Retinal pigment epithelial cell (primary cell): ENCODE measurements at regions not wholly inside any gene's neighbourhood (a gene's known extent, or its start where the extent isn't known, plus 50 kb on each side); places are given as distances from the start of the nearest gene placed in this dataset.

ENCODE experiments used
- DNase-seq: peaks from one replicate; pipeline ENCODE4 v3.0.0-alpha.2; 2010; ENCODE audit warnings: low read depth
- H3K4me3 ChIP-seq: 2 replicates; pipeline ENCODE4 v1.5.1; 2011; ENCODE audit warnings: mild to moderate bottlenecking, low read length, control low read depth, moderate library complexity
- CTCF ChIP-seq: conservative IDR thresholded peaks from 2 replicates; pipeline ENCODE4 v1.5.1; 2011; ENCODE audit warnings: low read depth, low read length, control low read depth, inconsistent platforms

- H3K4me3 ChIP-seq = no peak overlapping the region
- no peak for DNase-seq
- TF ChIP-seq CTCF = no peak
Measured at GRCh38 chr6:154590756-154591155, 80.3 kb upstream of the CNKSR3 start.

- DNase-seq = no peak
- no peak for TF ChIP-seq CTCF
Measured at GRCh38 chr6:154591234-154591633, 80.7 kb upstream of the CNKSR3 start.

GRCh38 chr6:154592199-154592860, 81.8 kb upstream of the CNKSR3 start:
- DNase-seq = no peak
- TF ChIP-seq CTCF = no peak

More at GRCh38 chr6:154591234-154591633, 80.7 kb upstream of the CNKSR3 start:
- H3K4me3 ChIP-seq = no peak overlapping the region

GRCh38 chr6:154593122-154593521, 82.6 kb upstream of the CNKSR3 start:
- DNase-seq = no peak
- TF ChIP-seq CTCF = no peak
- H3K4me3 ChIP-seq = no peak overlapping the region

More at GRCh38 chr6:154592199-154592860, 81.8 kb upstream of the CNKSR3 start:
- no peak overlapping the region for H3K4me3 ChIP-seq

GRCh38 chr6:154594496-154595198, 84.2 kb upstream of the CNKSR3 start:
- no peak for TF ChIP-seq CTCF
- no peak overlapping the region for H3K4me3 ChIP-seq
- no peak for DNase-seq

- DNase-seq = no peak
- H3K4me3 ChIP-seq = no peak overlapping the region
- TF ChIP-seq CTCF = no peak
Measured at GRCh38 chr6:154595538-154595937, 85.1 kb upstream of the CNKSR3 start.

- DNase-seq = no peak
Measured at GRCh38 chr6:154596009-154596408, 85.5 kb upstream of the CNKSR3 start.

More at GRCh38 chr6:154596009-154596408, 85.5 kb upstream of the CNKSR3 start:
- H3K4me3 ChIP-seq = no peak overlapping the region
- no peak for TF ChIP-seq CTCF
